HepG2 (cell line): ENCODE measurements at regions not wholly inside any gene's neighbourhood (a gene's known extent, or its start where the extent isn't known, plus 50 kb on each side); places are given as distances from the start of the nearest gene placed in this dataset.
A peak's percentile ranks its signal among the peaks of the same experiment; 100 is the strongest.

ENCODE experiments used
- ARID5B ChIP-seq: IDR thresholded peaks from 2 replicates; pipeline ENCODE4 v1.4.0; 2020; ENCODE audit warnings: mild to moderate bottlenecking, missing genetic modification reagents
- CAMTA2 ChIP-seq: sonication (generic); formaldehyde crosslinking; IDR thresholded peaks from 2 replicates; pipeline ENCODE4 v1.4.0; 2020; ENCODE audit warnings: mild to moderate bottlenecking, missing genetic modification reagents, borderline replicate concordance
- CEBPG ChIP-seq: IDR thresholded peaks from 2 replicates; pipeline ENCODE4 v1.6.1; 2016
- CHD2 ChIP-seq: IDR thresholded peaks from 2 replicates; pipeline ENCODE4 v1.6.1; 2011; ENCODE audit warnings: low read depth, low read length, improper control_type of control experiment
- FOXK2 ChIP-seq: fragments of 450-650 bp; IDR thresholded peaks from 2 replicates; pipeline ENCODE4 v1.6.1; 2016
- HOXA5 ChIP-seq: sonication (generic); formaldehyde crosslinking; IDR thresholded peaks from 2 replicates; pipeline ENCODE4 v1.4.0; 2020; ENCODE audit warnings: missing genetic modification reagents
- TBP ChIP-seq: sonication (generic); formaldehyde crosslinking; IDR thresholded peaks from 2 replicates; pipeline ENCODE4 v1.5.0; 2020; ENCODE audit warnings: missing genetic modification reagents
- ZBTB14 ChIP-seq: sonication (generic); formaldehyde crosslinking; IDR thresholded peaks from 2 replicates; pipeline ENCODE4 v1.4.0; 2020; ENCODE audit warnings: missing genetic modification reagents
- ZBTB46 ChIP-seq: sonication (generic); formaldehyde crosslinking; IDR thresholded peaks from 2 replicates; pipeline ENCODE4 v1.4.0; 2020; ENCODE audit warnings: mild to moderate bottlenecking, missing genetic modification reagents, borderline replicate concordance
- ZBTB8A ChIP-seq: sonication (generic); formaldehyde crosslinking; IDR thresholded peaks from 2 replicates; pipeline ENCODE4 v1.4.0; 2020; ENCODE audit warnings: mild to moderate bottlenecking, low read depth, missing genetic modification reagents, borderline replicate concordance
- ZFP62 ChIP-seq: sonication (generic); formaldehyde crosslinking; IDR thresholded peaks from 2 replicates; pipeline ENCODE4 v1.4.0; 2020; ENCODE audit warnings: missing genetic modification reagents
- ZNF333 ChIP-seq: sonication (generic); formaldehyde crosslinking; IDR thresholded peaks from 2 replicates; pipeline ENCODE4 v1.4.0; 2020; ENCODE audit warnings: mild to moderate bottlenecking, missing genetic modification reagents, borderline replicate concordance
- ZNF512B ChIP-seq: sonication (generic); formaldehyde crosslinking; IDR thresholded peaks from 2 replicates; pipeline ENCODE4 v1.5.1; 2020; ENCODE audit warnings: missing genetic modification reagents, mild to moderate bottlenecking, borderline replicate concordance
- TF ChIP-seq, protein P1 (sequence below): sonication (generic); formaldehyde crosslinking; IDR thresholded peaks from 2 replicates; pipeline ENCODE4 v1.5.0; 2020; ENCODE audit warnings: missing genetic modification reagents
- TF ChIP-seq, protein P2 (sequence below): sonication (generic); formaldehyde crosslinking; IDR thresholded peaks from 2 replicates; pipeline ENCODE4 v1.9.0; 2022; ENCODE audit warnings: missing genetic modification reagents, mild to moderate bottlenecking, borderline replicate concordance

GRCh38 chr2:234687718-234688475 is 191.0 kb upstream of the ARL4C start (continued):
- no peak for TF ChIP-seq ZFP62 (CRISPR knock-in tag)
- no peak for TF ChIP-seq ARID5B (CRISPR knock-in tag)
- TF ChIP-seq ZNF512B, result no peak
- no peak for TF ChIP-seq HOXA5 (CRISPR knock-in tag)
- no peak for TF ChIP-seq CHD2
- TF ChIP-seq FOXK2, result no peak
- TF ChIP-seq ZBTB46 (CRISPR knock-in tag), result no peak
- TF ChIP-seq, protein P1, sequence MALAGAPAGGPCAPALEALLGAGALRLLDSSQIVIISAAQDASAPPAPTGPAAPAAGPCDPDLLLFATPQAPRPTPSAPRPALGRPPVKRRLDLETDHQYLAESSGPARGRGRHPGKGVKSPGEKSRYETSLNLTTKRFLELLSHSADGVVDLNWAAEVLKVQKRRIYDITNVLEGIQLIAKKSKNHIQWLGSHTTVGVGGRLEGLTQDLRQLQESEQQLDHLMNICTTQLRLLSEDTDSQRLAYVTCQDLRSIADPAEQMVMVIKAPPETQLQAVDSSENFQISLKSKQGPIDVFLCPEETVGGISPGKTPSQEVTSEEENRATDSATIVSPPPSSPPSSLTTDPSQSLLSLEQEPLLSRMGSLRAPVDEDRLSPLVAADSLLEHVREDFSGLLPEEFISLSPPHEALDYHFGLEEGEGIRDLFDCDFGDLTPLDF (CRISPR knock-in tag), result no peak
- no peak for TF ChIP-seq CAMTA2 (CRISPR knock-in tag)
- TF ChIP-seq TBP (CRISPR knock-in tag), result no peak
- TF ChIP-seq CEBPG (CRISPR knock-in tag), result no peak
- TF ChIP-seq ZBTB14 (CRISPR knock-in tag), result no peak
- TF ChIP-seq, protein P2, sequence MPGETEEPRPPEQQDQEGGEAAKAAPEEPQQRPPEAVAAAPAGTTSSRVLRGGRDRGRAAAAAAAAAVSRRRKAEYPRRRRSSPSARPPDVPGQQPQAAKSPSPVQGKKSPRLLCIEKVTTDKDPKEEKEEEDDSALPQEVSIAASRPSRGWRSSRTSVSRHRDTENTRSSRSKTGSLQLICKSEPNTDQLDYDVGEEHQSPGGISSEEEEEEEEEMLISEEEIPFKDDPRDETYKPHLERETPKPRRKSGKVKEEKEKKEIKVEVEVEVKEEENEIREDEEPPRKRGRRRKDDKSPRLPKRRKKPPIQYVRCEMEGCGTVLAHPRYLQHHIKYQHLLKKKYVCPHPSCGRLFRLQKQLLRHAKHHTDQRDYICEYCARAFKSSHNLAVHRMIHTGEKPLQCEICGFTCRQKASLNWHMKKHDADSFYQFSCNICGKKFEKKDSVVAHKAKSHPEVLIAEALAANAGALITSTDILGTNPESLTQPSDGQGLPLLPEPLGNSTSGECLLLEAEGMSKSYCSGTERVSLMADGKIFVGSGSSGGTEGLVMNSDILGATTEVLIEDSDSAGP (CRISPR knock-in tag), result peak; percentile 25; the same call in 1 of the 2 replicates
- no peak for TF ChIP-seq ZBTB8A (CRISPR knock-in tag)
- no peak for TF ChIP-seq ZNF333
